Left ventricle myocardium inferior (tissue), 1 donor: ENCODE measurements at regions not wholly inside any gene's neighbourhood (a gene's known extent, or its start where the extent isn't known, plus 50 kb on each side); places are given as distances from the start of the nearest gene placed in this dataset.
A peak's percentile ranks its signal among the peaks of the same experiment; 100 is the strongest.

ENCODE experiments used
- DNase-seq: peaks from one replicate; pipeline ENCODE4 v3.0.0-alpha.2; 2020
- H3K27ac ChIP-seq: fragments of 200-600 bp; replicated peaks from 2 replicates; pipeline ENCODE4 v1.8.0; 2021
- H3K27me3 ChIP-seq: fragments of 200-600 bp; 2 replicates; pipeline ENCODE4 v1.8.0; 2021; ENCODE audit warnings: low read depth
- H3K36me3 ChIP-seq: fragments of 200-600 bp; 2 replicates; pipeline ENCODE4 v1.8.0; 2021
- H3K4me1 ChIP-seq: fragments of 200-600 bp; 2 replicates; pipeline ENCODE4 v1.8.0; 2021
- H3K4me3 ChIP-seq: fragments of 200-600 bp; 2 replicates; pipeline ENCODE4 v1.8.0; 2021; ENCODE audit warnings: mild to moderate bottlenecking, moderate library complexity
- H3K9me3 ChIP-seq: fragments of 200-600 bp; replicated peaks from 2 replicates; pipeline ENCODE4 v1.8.0; 2021
- CTCF ChIP-seq: fragments of 200-600 bp; IDR thresholded peaks from 2 replicates; pipeline ENCODE4 v1.8.0; 2021; ENCODE audit warnings: antibody characterized with exemption, mild to moderate bottlenecking, borderline replicate concordance
- intact Hi-C: fragments of 100-400 bp; cut with micrococcal nuclease; formaldehyde crosslinking; loops from one replicate; pipeline ENCODE4 v1.11.0; 2022
- donor health status: DM: no; HTN: yes; CAD: no; lungs with severe emphysema.

DNA sequence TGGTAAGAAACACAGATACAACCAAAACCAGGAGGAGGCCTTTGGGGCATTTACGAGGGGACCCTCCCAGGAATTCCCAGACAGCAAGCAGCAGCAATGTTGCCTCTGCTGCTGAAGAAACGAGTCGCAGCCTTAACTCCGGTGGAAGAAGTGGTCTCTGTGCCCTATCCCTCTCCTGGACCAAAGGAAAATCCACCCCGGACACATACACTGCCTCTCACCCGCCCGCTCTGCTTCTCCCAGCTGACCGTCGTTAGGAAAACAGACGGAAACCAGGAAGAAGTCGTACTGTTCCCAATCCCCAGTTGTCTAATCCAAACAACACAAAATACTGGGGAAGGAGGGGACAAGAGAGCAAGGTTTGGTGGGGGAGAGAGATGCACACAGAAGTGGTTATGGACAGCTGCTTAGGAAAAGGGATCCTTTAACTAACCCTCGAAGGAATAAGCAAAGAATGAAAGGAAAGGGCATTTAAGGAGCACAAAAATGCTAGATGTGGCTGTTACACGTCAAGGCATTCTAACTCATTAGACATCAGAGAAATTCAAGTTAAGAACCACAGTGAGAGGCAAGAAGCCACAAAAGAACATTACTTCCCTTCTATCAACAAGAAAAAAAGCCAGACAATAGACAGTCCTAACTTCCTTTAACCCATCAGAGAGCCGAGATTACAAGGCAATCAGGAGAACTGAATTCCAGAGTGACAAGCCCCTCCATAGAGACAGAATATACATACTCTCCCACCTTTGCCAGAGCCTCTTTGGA, 71.9 kb downstream of the ACTL7B start:
- DNase-seq, result no peak
- intact Hi-C loops, result no loop called here
- peaks cover 8% of the 10 kb centered on the region for H3K27me3 ChIP-seq
- peaks cover 9% of the 10 kb centered on the region for H3K9me3 ChIP-seq
- H3K4me1 ChIP-seq, result peaks cover 40% of the 10 kb centered on the region
- H3K4me3 ChIP-seq, result peak overlapping the region; percentile 24
- no peaks in the 10 kb centered on the region for H3K36me3 ChIP-seq
- H3K27ac ChIP-seq, result peak overlapping the region; percentile 63
- no peak for TF ChIP-seq CTCF

DNA sequence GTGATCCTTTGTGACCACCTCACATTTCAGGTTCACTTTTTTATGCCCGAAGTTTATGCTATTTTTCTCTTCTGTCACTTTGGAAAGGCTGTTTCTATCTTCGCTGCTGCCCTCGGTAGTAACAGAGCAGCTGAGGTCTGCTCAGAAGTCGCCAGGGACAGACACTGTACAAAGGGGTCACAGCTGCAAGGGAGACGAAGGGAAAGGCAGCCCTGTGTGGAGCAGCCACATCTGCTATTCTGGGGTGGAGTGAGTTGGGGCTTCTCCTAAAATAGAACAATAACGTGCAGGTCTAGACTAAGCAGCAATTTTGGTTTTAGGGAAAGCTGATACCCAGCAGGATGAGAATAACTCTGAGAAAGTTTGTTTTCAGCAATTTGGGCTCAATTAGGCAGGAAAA, 72.5 kb downstream of the ACTL7B start:
- no peak for DNase-seq
- Histone ChIP-seq H3K4me1 (peaks cover 40% of the 10 kb centered on the region), H3K9me3 (peaks cover 9% of the 10 kb centered on the region), H3K27me3 (peaks cover 14% of the 10 kb centered on the region), H3K27ac (peak overlapping the region; percentile 63), H3K36me3 (no peaks in the 10 kb centered on the region), H3K4me3 (peak overlapping the region; percentile 24)
- intact Hi-C loops, result no loop called here
- TF ChIP-seq CTCF, result no peak

DNA sequence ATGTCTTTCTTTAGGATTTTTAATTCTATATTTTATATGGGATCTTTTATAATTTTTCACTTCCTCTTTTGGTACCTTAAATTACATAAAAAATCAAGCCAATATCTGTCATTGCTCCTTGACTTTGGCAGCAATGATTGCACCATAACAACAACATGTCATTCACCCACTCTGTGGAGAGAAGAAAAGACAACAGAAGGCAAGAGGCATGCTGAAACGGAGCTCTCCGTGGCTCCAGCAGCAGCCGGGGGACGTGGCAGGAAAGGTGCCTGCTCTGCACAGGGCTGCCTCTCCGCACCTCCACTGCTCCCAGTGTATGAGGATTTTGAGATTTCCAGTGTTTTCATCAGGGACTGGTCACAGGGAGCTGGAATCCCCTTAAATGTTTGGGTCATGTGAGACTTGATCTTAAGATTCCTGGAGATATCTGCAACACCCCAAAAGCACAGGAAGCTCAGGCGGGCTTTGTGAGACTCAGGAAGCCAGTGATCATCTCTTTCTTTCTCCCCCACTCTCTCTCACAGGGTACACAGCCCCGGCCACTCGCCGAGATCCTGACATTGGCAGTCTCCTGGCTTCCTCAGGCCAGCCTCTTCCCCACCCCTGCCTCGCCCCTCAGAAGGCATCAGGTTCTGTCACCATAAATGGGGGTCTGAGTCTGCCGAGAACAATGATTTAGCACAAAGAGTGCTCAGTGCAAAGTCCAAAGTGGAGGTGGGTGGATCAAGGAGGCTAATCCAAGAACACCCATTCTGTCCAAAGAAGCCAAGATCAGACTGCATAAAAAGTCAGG, 74.6 kb downstream of the ACTL7B start:
- no peak for TF ChIP-seq CTCF
- DNase-seq, result no peak
- Histone ChIP-seq H3K36me3 (no peaks in the 10 kb centered on the region), H3K9me3 (peaks cover 9% of the 10 kb centered on the region), H3K4me1 (peaks cover 40% of the 10 kb centered on the region), H3K27ac (no peak overlapping the region), H3K4me3 (no peak overlapping the region), H3K27me3 (peaks cover 31% of the 10 kb centered on the region)
- intact Hi-C loops, result no loop called here

GRCh38 chr9:108779551-108780325, 76.0 kb downstream of the ACTL7B start:
- intact Hi-C loops, result no loop called here
- TF ChIP-seq CTCF, result no peak
- H3K36me3 ChIP-seq, result no peaks in the 10 kb centered on the region

GRCh38 chr9:108776920-108777639, 78.7 kb downstream of the ACTL7B start:
- no peaks in the 10 kb centered on the region for H3K9me3 ChIP-seq
- peaks cover 31% of the 10 kb centered on the region for H3K27me3 ChIP-seq
- TF ChIP-seq CTCF, result peak; percentile 19
- no peak for DNase-seq
- peaks cover 12% of the 10 kb centered on the region for H3K4me1 ChIP-seq
- H3K36me3 ChIP-seq, result no peaks in the 10 kb centered on the region
- H3K27ac ChIP-seq, result peak overlapping the region; percentile 26
- intact Hi-C loops, result no loop called here
- no peak overlapping the region for H3K4me3 ChIP-seq

More at GRCh38 chr9:108779551-108780325, 76.0 kb downstream of the ACTL7B start:
- DNase-seq, result no peak
- Histone ChIP-seq H3K27ac (no peak overlapping the region), H3K27me3 (peaks cover 31% of the 10 kb centered on the region), H3K4me1 (peaks cover 34% of the 10 kb centered on the region), H3K9me3 (no peaks in the 10 kb centered on the region), H3K4me3 (no peak overlapping the region)
